ENCODE measurements at regions not wholly inside any gene's neighbourhood (a gene's known extent, or its start where the extent isn't known, plus 50 kb on each side); places are given as distances from the start of the nearest gene placed in this dataset.

- TF ChIP-seq EZH2 (IDR thresholded peaks at IDR 0.05; ENCODE audit: borderline replicate concordance, low read length) (no peak), CTCF (conservative IDR thresholded peaks at IDR 0.05 in 1 of 2, IDR thresholded peaks at IDR 0.05 in 1 of 2; ENCODE audit: extremely low read depth in 1 of 2, insufficient read depth in 1 of 2, low read depth in 1 of 2, low read length in 2 of 2) (no peak)
Measured at GRCh38 chr2:60627412-60627811, 74.0 kb upstream of the BCL11A start.

Measured in mammary epithelial cell (primary cell).